Esophagus muscularis mucosa (tissue), 4 donors: ENCODE measurements at regions not wholly inside any gene's neighbourhood (a gene's known extent, or its start where the extent isn't known, plus 50 kb on each side); places are given as distances from the start of the nearest gene placed in this dataset.
"Not testable (repeated sequence)": the region's sequence is repeated elsewhere in the genome, so short reads cannot be mapped to it uniquely, and the experiment has no call there.

Experiments used
- DNase-seq: peaks from one replicate; pipeline ENCODE4 v3.0.0-alpha.2; 2017; ENCODE audit errors: extremely low spot score
- H3K27ac ChIP-seq, 4 donors: fragments of 200-600 bp; sonication (generic); replicated peaks in 1 of 4; 1 replicate in 3 of 4; 2 replicates in 1 of 4; pipeline ENCODE4 v1.5.1; 2016 to 2019; ENCODE audit warnings: mild to moderate bottlenecking in 1 of 4
- H3K27me3 ChIP-seq, 4 donors: fragments of 200-600 bp; sonication (generic); one replicate each; pipeline versions ENCODE4 v1.5.1 to v1.6.0; 2016 to 2019
- H3K36me3 ChIP-seq, 4 donors: fragments of 200-600 bp; sonication (generic); one replicate each; pipeline ENCODE4 v1.5.1; 2016 to 2019
- H3K4me1 ChIP-seq, 4 donors: fragments of 200-600 bp; sonication (generic); one replicate each; pipeline ENCODE4 v1.5.1; 2016 to 2019
- H3K4me3 ChIP-seq, 4 donors: fragments of 200-600 bp; sonication (generic); 1 replicate in 2 of 4; 2 replicates in 2 of 4; pipeline ENCODE4 v1.5.1; 2016 to 2019; ENCODE audit warnings: mild to moderate bottlenecking in 4 of 4, moderate library complexity in 1 of 4
- H3K9me3 ChIP-seq, 4 donors: fragments of 200-600 bp; sonication (generic); 1 replicate in 3 of 4; 2 replicates in 1 of 4; pipeline ENCODE4 v1.5.1; 2016 to 2019
- CTCF ChIP-seq, 3 experiments: fragments of 200-600 bp in 2 of 3; fragments of 450-650 bp in 1 of 3; sonication (generic) in 2 of 3; IDR thresholded peaks; one replicate each; pipeline ENCODE4 v1.5.1; 2017 to 2019; ENCODE audit warnings: antibody characterized with exemption in 3 of 3, mild to moderate bottlenecking in 2 of 3, moderate library complexity in 1 of 3
- EP300 ChIP-seq: sonication (generic); formaldehyde crosslinking; IDR thresholded peaks from one replicate; pipeline ENCODE4 v1.6.1; 2017; ENCODE audit warnings: antibody characterized with exemption
- POLR2A ChIP-seq: fragments of 450-650 bp; IDR thresholded peaks from one replicate; pipeline ENCODE4 v1.6.1; 2017; ENCODE audit warnings: antibody characterized with exemption, moderate library complexity, mild to moderate bottlenecking, low read depth
- POLR2AphosphoS5 ChIP-seq, 2 donors: sonication (generic); formaldehyde crosslinking; IDR thresholded peaks; one replicate each; pipeline ENCODE4 v1.6.1; 2017; ENCODE audit warnings: antibody characterized with exemption in 2 of 2
- WGBS: methylation state at CpG from one replicate; pipeline ENCODE4 v1.1.5; 2018; 5-methylcytosine and 5-hydroxymethylcytosine counted together
- intact Hi-C: fragments of 100-400 bp; cut with DNase I; formaldehyde crosslinking; loops from one replicate; pipeline ENCODE4 v1.15.1; 2023

- Histone ChIP-seq H3K4me3 (no peak overlapping the region), H3K9me3 (no peaks in the 10 kb centered on the region), H3K36me3 (no peaks in the 10 kb centered on the region), H3K4me1 (no peaks in the 10 kb centered on the region), H3K27me3 (no peaks in the 10 kb centered on the region), H3K27ac (no peak overlapping the region)
- 58% methylated on average over 5 of the region's 5 CpGs for WGBS
- no peak for TF ChIP-seq POLR2AphosphoS5 (IDR thresholded peaks at IDR 0.05)
- TF ChIP-seq POLR2A, result no peak
- no peak for TF ChIP-seq EP300
- TF ChIP-seq CTCF (IDR thresholded peaks at IDR 0.05), result no peak
- intact Hi-C loops, result no loop called here
- no peak for DNase-seq
Observed at GRCh38 chr3:110344897-110345767, 726.5 kb upstream of the NECTIN3 start.

- Histone ChIP-seq H3K9me3 (no peaks in the 10 kb centered on the region), H3K36me3 (no peaks in the 10 kb centered on the region), H3K4me3 (no peak overlapping the region), H3K4me1 (no peaks in the 10 kb centered on the region), H3K27ac (no peak overlapping the region), H3K27me3 (no peaks in the 10 kb centered on the region)
- intact Hi-C loops, result no loop called here
- WGBS, result 81% methylated on average over 2 of the region's 2 CpGs
- no peak for TF ChIP-seq POLR2A
- TF ChIP-seq CTCF (IDR thresholded peaks at IDR 0.05), result no peak
- no peak for TF ChIP-seq EP300
- TF ChIP-seq POLR2AphosphoS5 (IDR thresholded peaks at IDR 0.05), result no peak
- no peak for DNase-seq
Observed at GRCh38 chr3:110349295-110349694, 722.3 kb upstream of the NECTIN3 start.

- no peak overlapping the region for H3K27ac ChIP-seq
- no peak for TF ChIP-seq POLR2A
- no peak overlapping the region for H3K4me3 ChIP-seq
- DNase-seq, result no peak
- intact Hi-C loops, result no loop called here
- H3K36me3 ChIP-seq, result no peaks in the 10 kb centered on the region
- no peaks in the 10 kb centered on the region for H3K9me3 ChIP-seq
- WGBS, result 80% methylated on average over 2 of the region's 2 CpGs
- no peaks in the 10 kb centered on the region for H3K27me3 ChIP-seq
- no peaks in the 10 kb centered on the region for H3K4me1 ChIP-seq
Observed at GRCh38 chr3:110352841-110353604, 718.6 kb upstream of the NECTIN3 start.

- H3K9me3 ChIP-seq, result no peaks in the 10 kb centered on the region
- intact Hi-C loops, result no loop called here
- H3K4me3 ChIP-seq, result no peak overlapping the region
- no peak overlapping the region for H3K27ac ChIP-seq
- H3K4me1 ChIP-seq, result no peaks in the 10 kb centered on the region
- no peaks in the 10 kb centered on the region for H3K27me3 ChIP-seq
- no peak for DNase-seq
- TF ChIP-seq CTCF (IDR thresholded peaks at IDR 0.05), result no peak
- no peak for TF ChIP-seq POLR2AphosphoS5 (IDR thresholded peaks at IDR 0.05)
- TF ChIP-seq EP300, result no peak
- no peaks in the 10 kb centered on the region for H3K36me3 ChIP-seq
Observed at GRCh38 chr3:110362751-110363150, 708.9 kb upstream of the NECTIN3 start.

- H3K36me3 ChIP-seq, H3K4me1 ChIP-seq, intact Hi-C loops, H3K9me3 ChIP-seq, DNase-seq, H3K27ac ChIP-seq, H3K27me3 ChIP-seq, H3K4me3 ChIP-seq: not testable (repeated sequence)
- 96% methylated on average over 10 of the region's 13 CpGs for WGBS
Observed at GRCh38 chr3:110367289-110367688, 704.3 kb upstream of the NECTIN3 start.
